NCI-H774 (cell line): ENCODE measurements at regions not wholly inside any gene's neighbourhood (a gene's known extent, or its start where the extent isn't known, plus 50 kb on each side); places are given as distances from the start of the nearest gene placed in this dataset.
"Not testable (repeated sequence)": the region's sequence is repeated elsewhere in the genome, so short reads cannot be mapped to it uniquely, and the experiment has no call there.

ENCODE experiments used
- DNase-seq: peaks from one replicate; lab custom pipeline; 2025; lab: John Stamatoyannopoulos, UW

GRCh38 chr5:30596495-30597064 lies 596.9 kb upstream of the CDH6 start:
- no peak for DNase-seq

- DNase-seq: no peak
These were observed 599.2 kb upstream of the CDH6 start for GRCh38 chr5:30594331-30594730.

- DNase-seq: no peak
These were observed 600.7 kb upstream of the CDH6 start for GRCh38 chr5:30592833-30593232.

- no peak for DNase-seq
These were observed 612.1 kb upstream of the CDH6 start for GRCh38 chr5:30581198-30581935.

GRCh38 chr5:30574761-30575160 lies 618.7 kb upstream of the CDH6 start:
- DNase-seq: no peak

- DNase-seq: no peak
These were observed 621.2 kb upstream of the CDH6 start for GRCh38 chr5:30572279-30572678.

GRCh38 chr5:30561771-30562170 lies 631.7 kb upstream of the CDH6 start:
- DNase-seq: no peak

- no peak for DNase-seq
These were observed 641.9 kb upstream of the CDH6 start for GRCh38 chr5:30551618-30552017.

- DNase-seq: no peak
These were observed 644.7 kb upstream of the CDH6 start for GRCh38 chr5:30548580-30549305.

GRCh38 chr5:30540150-30540549 lies 653.3 kb upstream of the CDH6 start:
- no peak for DNase-seq

- no peak for DNase-seq
These were observed 654.4 kb upstream of the CDH6 start for GRCh38 chr5:30539004-30539634.

- no peak for DNase-seq
These were observed 668.1 kb upstream of the CDH6 start for GRCh38 chr5:30525353-30525752.

- no peak for DNase-seq
These were observed 669.1 kb upstream of the CDH6 start for GRCh38 chr5:30524428-30524827.

- DNase-seq: no peak
These were observed 670.4 kb upstream of the CDH6 start for GRCh38 chr5:30523061-30523460.

- peak; percentile 19 for DNase-seq
These were observed 688.2 kb upstream of the CDH6 start for GRCh38 chr5:30505014-30505886.

GRCh38 chr5:30502277-30502676 lies 691.2 kb upstream of the CDH6 start:
- DNase-seq: no peak

GRCh38 chr5:30501065-30501464 lies 692.4 kb upstream of the CDH6 start:
- DNase-seq: no peak

GRCh38 chr5:30500513-30500912 lies 693.0 kb upstream of the CDH6 start:
- no peak for DNase-seq

GRCh38 chr5:30499402-30499801 lies 694.1 kb upstream of the CDH6 start:
- no peak for DNase-seq

GRCh38 chr5:30498972-30499371 lies 694.5 kb upstream of the CDH6 start:
- no peak for DNase-seq

GRCh38 chr5:30498509-30498908 lies 695.0 kb upstream of the CDH6 start:
- not testable (repeated sequence) for DNase-seq

GRCh38 chr5:30494113-30494512 lies 699.4 kb upstream of the CDH6 start:
- DNase-seq: not testable (repeated sequence)
